ENCODE measurements at regions not wholly inside any gene's neighbourhood (a gene's known extent, or its start where the extent isn't known, plus 50 kb on each side); places are given as distances from the start of the nearest gene placed in this dataset.
A peak's percentile ranks its signal among the peaks of the same experiment; 100 is the strongest.

DNA sequence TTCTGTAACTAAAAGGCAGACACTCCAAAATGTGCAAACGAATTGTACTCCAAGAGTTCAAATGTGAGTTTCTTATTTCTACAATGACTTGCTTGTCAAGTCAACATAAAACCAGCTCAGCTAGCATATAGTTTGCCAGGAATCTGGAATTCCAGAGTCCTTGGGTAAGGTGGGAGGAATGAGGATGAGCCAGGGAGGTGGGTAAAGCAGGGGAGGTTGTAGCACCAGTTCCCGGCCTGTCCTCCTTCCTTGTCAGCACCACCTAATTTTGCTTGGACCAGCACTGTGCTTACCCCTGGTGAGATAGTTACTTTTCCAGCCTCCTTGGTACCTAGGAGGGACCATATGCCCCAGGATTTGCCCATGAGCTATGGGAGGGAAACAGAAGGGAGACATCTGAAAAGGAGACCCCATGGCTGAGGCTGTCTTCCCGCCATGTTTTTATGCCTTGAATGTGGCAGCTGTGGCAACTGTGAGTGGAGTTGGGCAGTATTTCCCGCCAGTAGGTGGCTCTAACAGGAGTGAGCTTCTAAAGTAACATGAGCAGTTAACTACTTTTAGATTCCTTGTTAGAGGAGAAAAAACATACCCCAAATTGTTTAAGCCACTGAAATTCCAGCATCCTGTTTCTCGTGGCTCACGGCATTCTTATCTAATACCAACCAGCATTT lies 302.5 kb downstream of the TENT4A start:
- CTCF ChIA-PET (ENCODE audit: unreplicated experiment), result no interaction called here
- POLR2A ChIA-PET, result interaction anchor here (0.6 kb wide), 1 partner anchor 731 kb away, joined by 4 read pairs; no protein-coding TSS in a partner anchor
- Histone ChIP-seq H3K27ac (ENCODE audit: low read depth, low read length, poor library complexity, severe bottlenecking) (no peak overlapping the region), H3K9me2 (ENCODE audit: insufficient read depth, low read length) (no peaks in the 10 kb centered on the region), H3K9me3 (ENCODE audit: low read length) (no peaks in the 10 kb centered on the region), H3K36me3 (ENCODE audit: insufficient read depth, low read length) (no peaks in the 10 kb centered on the region), H4K20me1 (ENCODE audit: insufficient read depth, low read length) (no peaks in the 10 kb centered on the region), H3K79me2 (ENCODE audit: insufficient read depth, low read depth, low read length) (no peaks in the 10 kb centered on the region), H3K4me1 (ENCODE audit: insufficient read depth, low read length, poor library complexity, severe bottlenecking) (no peaks in the 10 kb centered on the region), H3K4me2 (ENCODE audit: low read length) (no peak overlapping the region), H3K4me3 (ENCODE audit: low read depth, low read length, poor library complexity, severe bottlenecking) (no peak overlapping the region), H2AFZ (ENCODE audit: low read length) (no peak overlapping the region)
- intact Hi-C loops (cut with micrococcal nuclease; ENCODE audit: unreplicated experiment), result no loop called here
- BruUV-seq (replicated peaks), result no TSS peak
- no peak for DNase-seq (ENCODE audit: low spot score)
- TF ChIP-seq, protein P1, sequence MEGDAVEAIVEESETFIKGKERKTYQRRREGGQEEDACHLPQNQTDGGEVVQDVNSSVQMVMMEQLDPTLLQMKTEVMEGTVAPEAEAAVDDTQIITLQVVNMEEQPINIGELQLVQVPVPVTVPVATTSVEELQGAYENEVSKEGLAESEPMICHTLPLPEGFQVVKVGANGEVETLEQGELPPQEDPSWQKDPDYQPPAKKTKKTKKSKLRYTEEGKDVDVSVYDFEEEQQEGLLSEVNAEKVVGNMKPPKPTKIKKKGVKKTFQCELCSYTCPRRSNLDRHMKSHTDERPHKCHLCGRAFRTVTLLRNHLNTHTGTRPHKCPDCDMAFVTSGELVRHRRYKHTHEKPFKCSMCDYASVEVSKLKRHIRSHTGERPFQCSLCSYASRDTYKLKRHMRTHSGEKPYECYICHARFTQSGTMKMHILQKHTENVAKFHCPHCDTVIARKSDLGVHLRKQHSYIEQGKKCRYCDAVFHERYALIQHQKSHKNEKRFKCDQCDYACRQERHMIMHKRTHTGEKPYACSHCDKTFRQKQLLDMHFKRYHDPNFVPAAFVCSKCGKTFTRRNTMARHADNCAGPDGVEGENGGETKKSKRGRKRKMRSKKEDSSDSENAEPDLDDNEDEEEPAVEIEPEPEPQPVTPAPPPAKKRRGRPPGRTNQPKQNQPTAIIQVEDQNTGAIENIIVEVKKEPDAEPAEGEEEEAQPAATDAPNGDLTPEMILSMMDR (conservative IDR thresholded peaks at IDR 0.05; ENCODE audit: low read length), result peak; percentile 43; the same call in 1 of the 2 replicates
- no peak for TF ChIP-seq EZH2phosphoT487 (IDR thresholded peaks at IDR 0.05; ENCODE audit: borderline replicate concordance, low read depth, low read length)

DNA sequence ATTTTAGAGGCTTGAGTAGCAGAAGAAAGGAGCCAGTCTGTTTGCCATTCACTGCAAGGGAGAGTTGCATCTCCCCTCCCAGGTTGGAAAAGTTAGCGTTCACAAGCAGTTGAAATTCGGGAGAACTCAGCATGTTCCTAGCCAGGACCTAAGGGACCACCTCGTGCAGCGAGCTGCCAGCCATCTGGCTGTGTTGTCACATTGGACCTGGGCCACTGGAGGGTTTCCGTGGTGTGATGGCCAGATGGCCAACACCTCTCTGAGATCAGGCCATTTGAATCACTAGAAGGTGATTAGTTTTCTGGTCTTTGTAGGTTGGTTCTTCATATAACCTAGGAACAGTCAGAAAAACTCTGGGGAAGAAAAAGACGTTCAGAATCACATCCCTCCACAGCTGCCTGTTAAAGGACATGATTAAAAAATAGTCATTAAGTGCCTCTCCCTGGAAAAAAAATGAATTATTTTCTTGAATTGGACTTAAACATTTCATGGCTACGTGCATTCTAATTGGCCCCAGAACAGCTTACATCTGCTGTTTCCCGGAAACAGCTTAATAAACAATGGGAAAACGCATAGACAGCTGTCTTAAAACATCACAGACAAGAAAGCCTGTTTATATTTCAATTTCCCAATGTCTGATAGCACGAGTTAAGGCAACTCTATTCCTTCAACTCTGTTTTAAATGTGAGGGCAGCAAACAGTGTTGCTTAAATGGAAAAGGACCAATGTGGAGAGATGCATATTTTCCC lies 303.9 kb downstream of the TENT4A start:
- no peaks in the 10 kb centered on the region for H3K9me2 ChIP-seq (ENCODE audit: insufficient read depth, low read length)
- no peaks in the 10 kb centered on the region for H3K79me2 ChIP-seq (ENCODE audit: insufficient read depth, low read depth, low read length)
- CTCF ChIA-PET (ENCODE audit: unreplicated experiment), result no interaction called here
- BruUV-seq (replicated peaks), result no TSS peak
- intact Hi-C loops (cut with micrococcal nuclease; ENCODE audit: unreplicated experiment), result no loop called here
- no peaks in the 10 kb centered on the region for H3K4me1 ChIP-seq (ENCODE audit: insufficient read depth, low read length, poor library complexity, severe bottlenecking)
- POLR2A ChIA-PET, result no interaction called here
- H3K4me3 ChIP-seq (ENCODE audit: low read depth, low read length, poor library complexity, severe bottlenecking), result no peak overlapping the region
- H3K4me2 ChIP-seq (ENCODE audit: low read length), result no peak overlapping the region
- H3K27ac ChIP-seq (ENCODE audit: low read depth, low read length, poor library complexity, severe bottlenecking), result no peak overlapping the region
- H3K36me3 ChIP-seq (ENCODE audit: insufficient read depth, low read length), result no peaks in the 10 kb centered on the region
- H4K20me1 ChIP-seq (ENCODE audit: insufficient read depth, low read length), result no peaks in the 10 kb centered on the region
- H2AFZ ChIP-seq (ENCODE audit: low read length), result no peak overlapping the region
- TF ChIP-seq EZH2phosphoT487 (IDR thresholded peaks at IDR 0.05; ENCODE audit: borderline replicate concordance, low read depth, low read length), result no peak
- TF ChIP-seq, protein P1 (conservative IDR thresholded peaks at IDR 0.05; ENCODE audit: low read length), result no peak
- no peak for DNase-seq (ENCODE audit: low spot score)
- H3K9me3 ChIP-seq (ENCODE audit: low read length), result no peaks in the 10 kb centered on the region

DNA sequence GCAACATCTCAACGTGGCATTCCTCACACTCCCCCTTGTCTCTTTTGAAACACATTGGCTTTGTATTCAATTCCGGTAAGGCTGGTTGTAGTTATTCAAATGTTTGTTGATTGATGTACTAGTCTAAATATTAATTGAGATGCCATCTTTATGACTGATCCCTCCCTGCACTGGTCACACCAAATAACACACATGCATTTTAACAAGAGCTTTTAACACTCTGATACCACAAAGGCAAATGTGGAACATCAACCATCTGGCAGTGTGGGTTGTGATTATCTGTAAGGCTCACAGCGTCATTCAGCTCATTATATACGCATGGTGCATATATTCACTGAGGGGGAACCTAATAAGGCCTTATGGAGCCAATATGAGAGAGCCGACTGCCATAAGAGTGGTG lies 305.0 kb downstream of the TENT4A start:
- no TSS peak for BruUV-seq (replicated peaks)
- DNase-seq (ENCODE audit: low spot score), result no peak
- intact Hi-C loops (cut with micrococcal nuclease; ENCODE audit: unreplicated experiment), result no loop called here
- no peaks in the 10 kb centered on the region for H3K9me2 ChIP-seq (ENCODE audit: insufficient read depth, low read length)
- no peaks in the 10 kb centered on the region for H3K36me3 ChIP-seq (ENCODE audit: insufficient read depth, low read length)
- H4K20me1 ChIP-seq (ENCODE audit: insufficient read depth, low read length), result no peaks in the 10 kb centered on the region
- H3K79me2 ChIP-seq (ENCODE audit: insufficient read depth, low read depth, low read length), result no peaks in the 10 kb centered on the region
- ChIA-PET POLR2A (no interaction called here), CTCF (ENCODE audit: unreplicated experiment) (no interaction called here)
- no peak overlapping the region for H3K27ac ChIP-seq (ENCODE audit: low read depth, low read length, poor library complexity, severe bottlenecking)
- no peaks in the 10 kb centered on the region for H3K9me3 ChIP-seq (ENCODE audit: low read length)
- no peak overlapping the region for H2AFZ ChIP-seq (ENCODE audit: low read length)
- H3K4me1 ChIP-seq (ENCODE audit: insufficient read depth, low read length, poor library complexity, severe bottlenecking), result no peaks in the 10 kb centered on the region
- TF ChIP-seq EZH2phosphoT487 (IDR thresholded peaks at IDR 0.05; ENCODE audit: borderline replicate concordance, low read depth, low read length), result no peak
- TF ChIP-seq, protein P1 (conservative IDR thresholded peaks at IDR 0.05; ENCODE audit: low read length), result no peak
- no peak overlapping the region for H3K4me3 ChIP-seq (ENCODE audit: low read depth, low read length, poor library complexity, severe bottlenecking)
- H3K4me2 ChIP-seq (ENCODE audit: low read length), result no peak overlapping the region
